GM19025 (cell line): ENCODE measurements at regions not wholly inside any gene's neighbourhood (a gene's known extent, or its start where the extent isn't known, plus 50 kb on each side); places are given as distances from the start of the nearest gene placed in this dataset.

ENCODE experiments used
- ATAC-seq: cut with Tn5 transposase; IDR thresholded peaks from one replicate; pipeline ENCODE4 v1.9.1; 2021; ENCODE audit warnings: mild to moderate bottlenecking, low read depth, moderate library complexity; ENCODE audit not compliant: unreplicated experiment

GRCh38 chr2:160715428-160715827 is 221.8 kb upstream of the RBMS1 start:
- ATAC-seq = no peak

- no peak for ATAC-seq
Observed at GRCh38 chr2:160719116-160719515, 225.5 kb upstream of the RBMS1 start.

- ATAC-seq = no peak
Observed at GRCh38 chr2:160720098-160720497, 226.5 kb upstream of the RBMS1 start.

- ATAC-seq = no peak
Observed at GRCh38 chr2:160721089-160722040, 227.8 kb upstream of the RBMS1 start.

DNA sequence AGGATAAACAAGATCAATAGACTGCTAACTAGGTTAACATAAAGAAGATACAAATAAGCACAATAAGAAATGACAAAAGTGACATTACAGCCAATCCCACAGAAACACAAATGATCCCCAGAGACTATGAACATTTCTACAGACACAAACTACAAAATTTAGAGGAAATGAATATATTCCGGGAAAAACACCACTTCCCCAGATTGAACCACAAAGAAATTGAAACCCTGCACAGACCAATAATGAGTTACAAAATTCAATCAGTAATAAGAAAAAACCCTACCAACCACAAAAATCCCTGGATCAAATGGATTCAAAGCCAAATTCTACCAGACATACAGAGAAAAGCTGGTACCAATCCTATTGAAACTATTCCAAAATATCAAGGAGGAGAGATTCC is 232.4 kb upstream of the RBMS1 start:
- no peak for ATAC-seq

- no peak for ATAC-seq
Observed at GRCh38 chr2:160730296-160730995, 236.8 kb upstream of the RBMS1 start.

- ATAC-seq = no peak
Observed at GRCh38 chr2:160731415-160731814, 237.8 kb upstream of the RBMS1 start.

DNA sequence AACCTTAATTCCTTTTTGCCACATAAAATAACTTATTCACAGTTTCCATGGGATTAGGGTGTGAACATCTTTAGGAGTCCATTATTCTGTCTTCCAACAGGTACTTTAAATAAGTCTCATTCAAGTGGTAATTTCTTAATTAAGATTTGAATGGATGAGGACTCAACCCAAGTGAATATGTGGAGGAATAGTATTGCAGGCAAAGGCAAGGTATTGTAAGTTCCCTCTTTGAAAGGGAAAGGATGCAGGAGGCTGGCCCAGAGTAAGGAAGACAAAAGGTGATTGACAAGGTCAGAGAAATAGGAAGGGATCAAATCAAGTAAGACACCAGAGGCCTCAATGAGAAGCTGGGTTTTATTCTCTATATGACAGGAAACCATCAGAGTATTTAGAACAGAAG is 238.2 kb upstream of the RBMS1 start:
- ATAC-seq = no peak

DNA sequence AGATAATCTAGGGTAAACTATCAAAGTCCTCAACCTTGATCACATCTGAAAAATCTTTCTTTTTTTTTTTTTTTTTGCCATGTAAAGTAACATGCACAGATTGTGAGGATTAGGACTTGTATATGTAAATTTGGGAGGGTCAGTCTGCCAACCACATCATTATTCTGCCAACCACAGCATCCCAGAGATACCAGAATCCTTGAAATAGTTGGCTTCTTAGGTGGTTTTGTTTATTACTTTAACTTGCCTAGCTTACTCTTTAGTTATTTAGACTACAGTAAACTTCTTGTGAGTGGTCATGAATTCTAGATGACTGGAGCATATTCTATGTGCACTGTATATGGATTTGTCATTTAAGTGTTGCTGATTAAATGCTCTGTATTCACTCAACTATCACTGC is 242.1 kb upstream of the RBMS1 start:
- ATAC-seq = no peak

GRCh38 chr2:160736148-160737028 is 242.8 kb upstream of the RBMS1 start:
- ATAC-seq = no peak

- no peak for ATAC-seq
Observed at GRCh38 chr2:160737247-160737646, 243.6 kb upstream of the RBMS1 start.

DNA sequence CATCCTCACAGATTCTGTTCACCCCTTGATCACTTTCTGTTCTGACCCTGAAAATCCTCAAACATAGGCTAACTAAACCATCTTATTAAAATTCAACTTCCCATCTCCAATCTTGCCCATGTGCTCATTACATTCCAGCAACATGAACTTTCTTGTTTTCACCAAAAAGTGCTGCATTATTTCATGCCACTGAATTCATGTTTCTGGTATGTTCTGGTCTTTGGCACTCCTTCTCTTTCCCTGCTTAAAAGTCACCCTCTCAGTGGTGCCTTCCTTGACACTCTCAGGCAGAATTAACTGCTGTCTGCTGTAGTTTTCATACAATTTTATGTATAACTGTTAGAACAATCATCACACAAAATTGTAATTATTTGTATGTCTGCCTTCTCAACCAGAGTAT is 247.7 kb upstream of the RBMS1 start:
- no peak for ATAC-seq

DNA sequence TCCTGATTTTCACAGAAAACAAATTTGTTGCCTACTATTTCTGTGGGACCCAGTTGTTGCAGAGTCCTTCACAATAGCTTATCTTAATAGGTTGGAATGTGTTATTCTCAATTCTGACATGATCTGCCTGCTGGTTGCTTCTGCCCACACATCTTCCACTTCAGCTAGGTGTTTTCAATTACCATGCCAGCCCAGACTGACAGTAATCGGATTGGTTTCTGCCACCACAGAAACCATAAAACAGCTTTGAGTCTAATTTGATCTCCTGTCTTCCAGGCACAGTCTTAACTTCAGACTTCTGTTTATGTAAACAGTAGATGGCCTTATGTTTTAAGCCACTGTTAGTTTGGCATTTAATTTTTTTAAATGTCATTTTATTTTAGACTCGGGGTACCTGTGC is 248.2 kb upstream of the RBMS1 start:
- no peak for ATAC-seq

GRCh38 chr2:160742667-160743066 is 249.1 kb upstream of the RBMS1 start:
- ATAC-seq = no peak

DNA sequence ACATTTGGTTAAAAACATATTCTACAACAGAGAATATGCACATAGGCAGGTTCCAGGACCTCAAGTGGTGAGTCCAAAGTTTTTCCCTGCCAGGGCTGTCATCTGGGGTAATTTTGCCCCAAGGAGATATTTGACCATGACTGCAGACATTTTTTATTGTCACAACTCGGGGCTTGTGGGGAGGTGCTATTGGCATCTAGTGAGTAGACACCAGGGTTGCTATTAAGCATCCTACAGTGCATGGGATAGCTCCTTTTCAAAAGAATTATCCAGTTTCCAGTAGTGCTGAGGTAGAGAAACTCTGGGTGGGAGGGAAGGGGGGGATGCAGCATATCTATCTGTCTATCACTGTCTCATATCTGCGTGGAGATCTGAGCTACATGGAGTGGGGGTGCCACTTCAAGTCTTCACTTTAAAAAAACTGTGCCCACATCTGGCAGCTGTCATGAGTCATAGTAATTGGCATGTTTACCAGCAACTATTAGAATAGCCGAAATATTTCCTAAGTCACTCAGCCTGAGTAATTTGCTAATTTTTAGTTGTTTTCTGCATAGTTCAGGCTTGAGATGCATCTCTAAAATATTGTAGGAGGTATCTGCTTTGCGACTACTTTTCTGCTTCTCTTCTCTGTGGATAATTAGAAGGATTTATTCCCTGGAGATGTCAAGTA is 254.0 kb upstream of the RBMS1 start:
- ATAC-seq = no peak

- no peak for ATAC-seq
Observed at GRCh38 chr2:160751021-160751420, 257.4 kb upstream of the RBMS1 start.

DNA sequence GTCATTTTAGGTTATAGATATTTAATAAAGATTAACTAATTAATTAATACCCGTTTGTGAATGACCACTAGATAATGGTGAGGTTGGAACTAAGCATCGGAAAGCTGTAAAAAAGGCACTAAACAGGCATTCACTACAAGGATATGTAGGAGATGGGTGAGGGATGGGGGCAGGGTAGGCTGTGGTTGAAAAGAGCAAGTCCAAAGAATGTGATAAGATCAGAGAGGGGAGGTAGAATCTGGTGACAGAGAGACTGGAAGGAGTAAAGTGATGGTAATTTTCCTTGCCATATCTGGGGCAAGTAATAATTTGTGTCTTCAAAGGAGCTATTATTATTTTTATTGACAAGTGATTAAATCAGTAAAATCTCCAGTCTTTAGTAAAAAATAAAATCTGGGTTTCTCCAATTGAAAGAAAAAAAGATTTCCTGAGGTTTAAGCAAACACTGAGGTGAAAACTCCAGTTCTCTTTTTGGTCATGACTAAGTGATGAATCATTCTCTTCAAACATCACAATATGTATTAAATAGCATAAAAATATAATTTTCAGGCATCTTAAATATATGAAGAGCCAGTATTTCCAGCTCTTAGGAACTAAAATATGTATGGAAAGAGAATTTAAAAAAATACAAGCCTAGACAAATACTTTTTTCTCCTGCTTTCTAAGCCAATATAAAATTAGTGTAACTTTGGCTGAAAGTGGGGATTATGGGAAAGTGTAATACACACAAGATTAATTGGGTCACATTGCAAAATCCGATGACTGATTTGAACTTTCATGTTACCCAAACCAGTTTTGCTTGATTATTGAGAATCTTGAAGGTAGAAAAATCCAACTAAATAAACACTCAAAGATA is 259.1 kb upstream of the RBMS1 start:
- no peak for ATAC-seq

- ATAC-seq = no peak
Observed at GRCh38 chr2:160753331-160753654, 259.7 kb upstream of the RBMS1 start.

DNA sequence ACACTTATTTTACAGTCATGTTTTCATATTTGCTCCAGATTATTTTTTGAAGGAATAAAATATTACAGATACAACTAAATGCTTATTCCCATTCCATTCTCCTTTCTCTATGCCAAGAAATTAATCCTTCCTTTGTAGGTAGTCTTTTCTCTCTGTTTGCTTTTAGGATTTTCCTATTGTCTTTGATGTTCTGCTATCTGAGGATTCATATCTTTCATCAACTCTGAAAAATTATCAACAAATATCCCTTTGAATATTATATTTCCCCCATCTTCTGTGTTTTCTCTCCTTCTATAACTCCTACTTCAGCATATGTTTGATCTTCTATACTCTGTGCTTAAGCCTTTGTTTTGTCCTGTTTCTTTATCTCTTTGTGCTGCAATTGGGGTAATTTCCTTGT is 260.4 kb upstream of the RBMS1 start:
- no peak for ATAC-seq

DNA sequence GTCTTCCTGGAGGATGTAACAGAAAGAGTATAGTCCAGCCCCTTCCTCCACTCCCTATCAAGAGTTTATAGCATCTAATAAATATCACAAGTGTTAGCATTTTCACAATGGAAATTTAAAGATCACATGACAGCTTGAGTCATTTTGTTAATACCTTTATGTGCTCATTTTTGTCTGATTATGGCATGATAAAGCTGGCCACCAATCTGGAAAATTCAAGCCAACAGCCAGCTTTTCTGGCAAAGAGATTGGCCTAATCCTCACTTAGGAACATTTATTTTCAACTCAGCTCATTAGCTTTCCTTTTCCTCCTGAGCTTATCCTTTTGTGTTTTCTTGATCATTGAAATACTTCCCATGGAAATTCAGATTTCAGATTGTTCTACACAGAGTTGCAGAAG is 262.9 kb upstream of the RBMS1 start:
- ATAC-seq = no peak
